ENCODE measurements at regions not wholly inside any gene's neighbourhood (a gene's known extent, or its start where the extent isn't known, plus 50 kb on each side); places are given as distances from the start of the nearest gene placed in this dataset.

GRCh38 chr20:50310673-50311051 is 120.0 kb downstream of the CEBPB start:
- Histone ChIP-seq H3K4me1 (ENCODE audit: control insufficient read depth in 2 of 3, insufficient read depth in 2 of 3, low read depth in 1 of 3, low read length in 3 of 3) (peaks cover 0 to 30% (median 20%) of the 10 kb centered on the region in 3 donors), H3K36me3 (ENCODE audit: control insufficient read depth in 2 of 3, insufficient read depth in 3 of 3, low read length in 3 of 3) (no peaks in the 10 kb centered on the region), H3K27ac (ENCODE audit: low read depth in 2 of 2, low read length in 2 of 2) (no peak overlapping the region), H3K27me3 (ENCODE audit: control insufficient read depth, insufficient read depth, low read length) (no peaks in the 10 kb centered on the region), H3K4me3 (ENCODE audit: low read length in 3 of 3) (no peak overlapping the region), H3K9ac (ENCODE audit: low read length in 3 of 3) (no peak overlapping the region), H3K9me3 (ENCODE audit: control insufficient read depth in 2 of 3, insufficient read depth in 1 of 3, low read length in 3 of 3) (no peaks in the 10 kb centered on the region)
- no peak for DNase-seq
- no peak for TF ChIP-seq CTCF (IDR thresholded peaks at IDR 0.05; ENCODE audit: borderline replicate concordance, extremely low read depth, insufficient read depth)
- intact Hi-C loops (cut with DNase I) = no loop called here
- FAIRE-seq = no peak

- no peak for TF ChIP-seq CTCF (IDR thresholded peaks at IDR 0.05; ENCODE audit: borderline replicate concordance, extremely low read depth, insufficient read depth)
- Histone ChIP-seq H3K4me3 (ENCODE audit: low read length in 3 of 3) (no peak overlapping the region), H3K27me3 (ENCODE audit: control insufficient read depth, insufficient read depth, low read length) (no peaks in the 10 kb centered on the region), H3K36me3 (ENCODE audit: control insufficient read depth in 2 of 3, insufficient read depth in 3 of 3, low read length in 3 of 3) (no peaks in the 10 kb centered on the region), H3K9me3 (ENCODE audit: control insufficient read depth in 2 of 3, insufficient read depth in 1 of 3, low read length in 3 of 3) (no peaks in the 10 kb centered on the region), H3K9ac (ENCODE audit: low read length in 3 of 3) (no peak overlapping the region), H3K27ac (ENCODE audit: low read depth in 2 of 2, low read length in 2 of 2) (peak overlapping the region in 1 of 2 donors; percentile 79), H3K4me1 (ENCODE audit: control insufficient read depth in 2 of 3, insufficient read depth in 2 of 3, low read depth in 1 of 3, low read length in 3 of 3) (peaks cover 0 to 24% (median 13%) of the 10 kb centered on the region in 3 donors)
- intact Hi-C loops (cut with DNase I) = no loop called here
- FAIRE-seq (no peak), DNase-seq (no peak)
These were observed 120.8 kb downstream of the CEBPB start for GRCh38 chr20:50311308-50312001.

GRCh38 chr20:50312002-50312681 is 121.5 kb downstream of the CEBPB start:
- Histone ChIP-seq H3K27ac (ENCODE audit: low read depth in 2 of 2, low read length in 2 of 2) (peak overlapping the region; percentile 61 to 79), H3K36me3 (ENCODE audit: control insufficient read depth in 2 of 3, insufficient read depth in 3 of 3, low read length in 3 of 3) (no peaks in the 10 kb centered on the region), H3K4me3 (ENCODE audit: low read length in 3 of 3) (no peak overlapping the region), H3K4me1 (ENCODE audit: control insufficient read depth in 2 of 3, insufficient read depth in 2 of 3, low read depth in 1 of 3, low read length in 3 of 3) (peaks cover 0 to 20% (median 7%) of the 10 kb centered on the region in 3 donors), H3K9me3 (ENCODE audit: control insufficient read depth in 2 of 3, insufficient read depth in 1 of 3, low read length in 3 of 3) (no peaks in the 10 kb centered on the region), H3K9ac (ENCODE audit: low read length in 3 of 3) (peak overlapping the region in 1 of 3 donors; percentile 22), H3K27me3 (ENCODE audit: control insufficient read depth, insufficient read depth, low read length) (no peaks in the 10 kb centered on the region)
- no peak for TF ChIP-seq CTCF (IDR thresholded peaks at IDR 0.05; ENCODE audit: borderline replicate concordance, extremely low read depth, insufficient read depth)
- FAIRE-seq (no peak), DNase-seq (no peak)
- intact Hi-C loops (cut with DNase I) = no loop called here

Data from kidney (tissue), 13 donors.